Muscle layer of duodenum (tissue), 2 donors: ENCODE measurements at regions not wholly inside any gene's neighbourhood (a gene's known extent, or its start where the extent isn't known, plus 50 kb on each side); places are given as distances from the start of the nearest gene placed in this dataset.

Experiments
- H3K27ac ChIP-seq: one replicate; pipeline ENCODE4 v1.7.0; 2013; ENCODE audit warnings: mild to moderate bottlenecking, low read length
- H3K27me3 ChIP-seq: one replicate; pipeline ENCODE4 v1.7.0; 2013; ENCODE audit warnings: low read depth, mild to moderate bottlenecking, control low read depth, low read length
- H3K36me3 ChIP-seq, 2 donors: one replicate each; pipeline ENCODE4 v1.7.0; 2013; ENCODE audit warnings: low read length in 2 of 2, control low read depth in 1 of 2, mild to moderate bottlenecking in 1 of 2; ENCODE audit not compliant: insufficient read depth in 2 of 2, control insufficient read depth in 1 of 2
- H3K4me1 ChIP-seq, 2 donors: one replicate each; pipeline ENCODE4 v1.7.0; 2013; ENCODE audit warnings: low read length in 2 of 2, mild to moderate bottlenecking in 2 of 2, control low read depth in 1 of 2, moderate library complexity in 1 of 2; ENCODE audit not compliant: insufficient read depth in 2 of 2, control insufficient read depth in 1 of 2
- H3K4me3 ChIP-seq, 2 donors: one replicate each; pipeline ENCODE4 v1.7.0; 2013; ENCODE audit warnings: low read length in 2 of 2, low read depth in 1 of 2, mild to moderate bottlenecking in 1 of 2
- H3K9me3 ChIP-seq, 2 donors: one replicate each; pipeline ENCODE4 v1.7.0; 2013; ENCODE audit warnings: low read length in 2 of 2, control low read depth in 1 of 2, mild to moderate bottlenecking in 1 of 2; ENCODE audit not compliant: control insufficient read depth in 1 of 2
- donor health status: healthy.

DNA sequence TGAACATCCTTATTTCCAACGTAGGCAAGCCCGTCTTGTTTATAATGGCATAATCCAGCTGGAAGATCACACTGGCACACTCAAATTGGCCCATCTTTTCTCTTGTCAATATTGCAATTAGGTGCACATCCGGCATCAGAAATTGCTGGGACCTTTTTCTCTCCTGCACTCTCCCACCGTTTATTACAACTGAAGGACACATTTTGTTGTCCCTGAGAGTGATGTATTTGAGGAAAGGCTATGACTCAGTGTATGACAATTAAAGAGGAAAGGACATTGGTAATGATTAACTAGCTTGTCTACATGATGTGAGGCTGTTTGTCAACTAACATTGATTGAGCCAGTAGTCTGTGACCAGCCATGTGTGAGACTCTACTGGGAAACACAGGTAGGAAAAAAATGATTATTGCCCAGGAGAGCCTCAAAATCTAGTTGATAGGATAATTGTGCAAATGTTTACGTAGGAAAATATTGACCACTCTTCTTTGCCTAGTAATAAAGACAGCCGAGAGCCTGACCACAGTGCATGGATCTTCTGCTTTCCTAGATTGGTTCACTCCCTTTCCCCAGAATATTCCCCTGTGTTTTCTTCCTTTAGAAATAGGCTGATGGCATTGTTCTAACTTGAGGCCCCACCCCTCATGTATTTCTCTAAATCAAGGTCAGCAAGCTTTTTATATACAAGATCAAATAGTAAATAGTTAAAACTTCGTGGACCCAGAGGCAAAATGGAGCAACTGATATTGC is 230.0 kb upstream of the BTBD3 start:
- peak overlapping the region in 1 of 2 donors; percentile 62 for H3K4me3 ChIP-seq
- H3K36me3 ChIP-seq = no peaks in the 10 kb centered on the region
- H3K9me3 ChIP-seq = no peaks in the 10 kb centered on the region
- H3K27ac ChIP-seq = no peak overlapping the region
- H3K4me1 ChIP-seq = no peaks in the 10 kb centered on the region
- no peaks in the 10 kb centered on the region for H3K27me3 ChIP-seq

DNA sequence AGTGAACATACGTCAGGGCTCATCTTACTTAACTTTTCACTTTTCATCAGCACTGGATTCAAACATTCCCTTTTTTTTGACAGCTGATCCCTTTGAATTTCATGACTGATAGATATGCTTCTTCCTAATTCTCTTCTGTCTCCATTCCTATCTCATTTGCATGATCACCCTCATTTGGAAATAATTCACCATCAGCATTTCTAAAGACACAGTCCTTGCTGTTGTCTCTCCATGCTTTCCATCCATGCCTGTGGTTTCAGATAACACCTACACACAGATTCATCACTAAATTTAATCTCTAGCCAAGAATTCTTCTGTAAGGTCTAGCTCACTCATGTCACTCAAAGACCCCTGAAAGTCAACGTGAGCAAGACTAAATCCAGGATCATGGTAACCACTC is 228.4 kb upstream of the BTBD3 start:
- Histone ChIP-seq H3K27ac (no peak overlapping the region), H3K4me3 (no peak overlapping the region), H3K36me3 (no peaks in the 10 kb centered on the region), H3K4me1 (no peaks in the 10 kb centered on the region), H3K27me3 (no peaks in the 10 kb centered on the region), H3K9me3 (no peaks in the 10 kb centered on the region)

DNA sequence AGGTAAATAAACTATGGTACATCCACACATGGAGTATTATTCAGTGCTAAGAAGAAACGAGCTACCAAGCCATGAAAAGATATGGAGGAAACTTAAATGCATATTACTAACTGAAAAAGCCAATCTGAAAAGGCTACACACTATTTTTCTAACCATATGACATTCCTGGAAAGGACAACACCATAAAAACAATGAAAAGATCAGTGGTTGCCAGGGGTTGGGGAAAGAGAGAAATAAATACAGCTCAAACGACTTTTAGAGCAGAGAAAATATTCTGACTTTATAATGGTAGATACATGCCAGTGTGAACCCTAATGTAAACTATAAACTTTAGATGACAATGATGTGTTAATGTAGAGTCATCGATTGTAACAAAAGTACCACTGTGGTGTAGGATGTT is 225.9 kb upstream of the BTBD3 start:
- Histone ChIP-seq H3K4me1 (no peaks in the 10 kb centered on the region), H3K36me3 (no peaks in the 10 kb centered on the region), H3K4me3 (no peak overlapping the region), H3K27ac (no peak overlapping the region), H3K27me3 (no peaks in the 10 kb centered on the region), H3K9me3 (no peaks in the 10 kb centered on the region)

DNA sequence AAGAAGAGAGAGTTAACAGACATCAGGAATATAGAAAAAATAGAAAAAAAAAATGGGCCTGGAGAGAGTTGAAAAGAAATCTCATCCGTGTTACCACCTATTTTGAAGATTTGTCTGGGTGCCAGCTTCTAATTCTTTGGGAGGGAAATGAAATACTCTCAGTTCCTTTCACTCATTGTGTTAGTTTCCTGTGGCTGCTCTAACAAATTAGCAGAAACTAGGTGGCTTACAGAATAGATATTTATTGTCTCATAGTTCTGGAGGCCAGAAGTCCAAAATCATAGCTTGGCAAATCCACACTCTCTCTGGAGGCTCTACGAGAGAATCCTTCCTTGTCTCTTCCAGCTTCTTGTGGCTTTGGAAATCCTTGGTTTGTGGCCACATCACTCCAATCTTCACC is 225.1 kb upstream of the BTBD3 start:
- H3K4me3 ChIP-seq = no peak overlapping the region
- H3K4me1 ChIP-seq = no peaks in the 10 kb centered on the region
- H3K9me3 ChIP-seq = peaks cover 0 to 4% of the 10 kb centered on the region in 2 donors
- no peaks in the 10 kb centered on the region for H3K27me3 ChIP-seq
- no peak overlapping the region for H3K27ac ChIP-seq
- no peaks in the 10 kb centered on the region for H3K36me3 ChIP-seq

DNA sequence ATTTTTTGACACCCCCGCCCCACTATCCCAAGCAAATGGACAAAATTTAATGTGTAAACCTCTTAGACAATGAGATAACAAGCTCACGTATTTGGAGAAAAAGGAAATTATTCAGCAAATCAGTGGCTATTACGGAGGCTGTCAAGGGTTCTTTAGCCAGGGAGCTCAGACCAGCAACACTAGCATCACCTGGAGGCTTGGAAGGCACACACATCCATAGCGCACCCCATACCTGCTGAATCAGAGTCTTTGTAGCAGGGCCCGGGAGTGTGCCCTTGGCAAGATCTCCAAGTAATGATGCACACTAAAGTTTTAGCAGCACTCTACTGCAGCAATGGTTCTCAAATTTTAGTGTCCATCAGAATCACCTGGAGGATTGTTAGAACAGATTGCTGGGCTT is 223.2 kb upstream of the BTBD3 start:
- peaks cover 0 to 5% of the 10 kb centered on the region in 2 donors for H3K9me3 ChIP-seq
- H3K27ac ChIP-seq = no peak overlapping the region
- H3K4me3 ChIP-seq = no peak overlapping the region
- H3K27me3 ChIP-seq = no peaks in the 10 kb centered on the region
- H3K4me1 ChIP-seq = no peaks in the 10 kb centered on the region
- no peaks in the 10 kb centered on the region for H3K36me3 ChIP-seq

DNA sequence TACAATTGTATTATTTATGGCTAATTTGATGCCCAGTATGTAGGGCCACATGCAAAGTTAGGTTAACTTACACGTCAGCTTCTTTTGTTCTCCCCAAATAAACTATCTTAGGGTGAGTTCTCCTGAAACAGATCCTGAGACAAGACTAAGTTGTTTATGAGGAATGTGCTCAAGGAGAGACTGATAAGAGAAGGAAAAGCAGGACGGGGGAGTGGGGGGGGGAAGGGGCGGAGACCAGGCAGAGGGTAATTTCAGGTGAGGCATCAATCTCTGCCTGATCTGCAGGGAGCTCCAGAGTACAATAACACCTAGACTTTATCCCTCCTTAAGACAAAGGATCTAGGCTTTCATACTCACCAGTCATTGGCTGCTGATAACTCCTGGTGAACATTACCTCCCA is 220.6 kb upstream of the BTBD3 start:
- no peaks in the 10 kb centered on the region for H3K27me3 ChIP-seq
- H3K36me3 ChIP-seq = no peaks in the 10 kb centered on the region
- no peaks in the 10 kb centered on the region for H3K4me1 ChIP-seq
- H3K4me3 ChIP-seq = no peak overlapping the region
- H3K27ac ChIP-seq = no peak overlapping the region
- H3K9me3 ChIP-seq = peaks cover 0 to 5% of the 10 kb centered on the region in 2 donors

DNA sequence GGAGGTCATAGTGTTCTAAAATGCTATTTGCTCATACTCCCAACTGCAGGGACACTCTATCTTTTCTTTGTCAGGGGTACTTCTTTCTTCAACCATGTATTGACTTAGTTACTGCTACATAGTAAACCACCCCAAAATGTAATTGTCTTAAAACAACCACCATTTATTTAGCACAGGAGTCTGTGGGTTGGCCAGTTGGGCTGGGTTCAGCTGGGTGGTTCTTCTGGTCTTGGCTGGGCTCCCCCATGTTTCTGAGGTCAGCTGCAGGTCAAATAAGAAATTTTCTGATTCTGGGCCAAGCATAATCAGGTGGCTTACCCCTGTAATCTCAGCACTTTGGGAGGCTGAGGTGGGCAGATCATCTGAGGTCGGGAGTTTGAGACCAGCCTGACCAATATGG is 220.0 kb upstream of the BTBD3 start:
- no peak overlapping the region for H3K27ac ChIP-seq
- no peaks in the 10 kb centered on the region for H3K4me1 ChIP-seq

DNA sequence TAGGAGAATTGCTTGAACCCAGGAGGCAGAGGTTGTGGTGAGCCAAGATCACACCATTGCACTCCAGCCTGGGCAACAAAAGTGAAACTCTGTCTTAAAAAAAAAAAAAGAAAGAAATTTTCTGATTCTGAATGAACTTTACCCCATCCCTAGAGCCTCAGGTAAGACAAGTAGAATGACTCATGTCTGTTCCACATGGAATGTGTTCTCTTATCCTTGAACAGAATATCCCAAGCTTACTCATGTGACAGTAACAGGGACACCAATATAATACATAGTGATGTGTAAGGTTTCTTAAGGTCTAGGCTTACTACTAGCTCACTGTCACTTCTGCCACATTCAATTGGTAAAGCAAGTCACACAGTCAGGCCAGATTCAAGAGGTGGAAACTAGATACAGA is 219.6 kb upstream of the BTBD3 start:
- Histone ChIP-seq H3K27me3 (no peaks in the 10 kb centered on the region), H3K9me3 (peaks cover 0 to 5% of the 10 kb centered on the region in 2 donors), H3K4me1 (no peaks in the 10 kb centered on the region), H3K36me3 (no peaks in the 10 kb centered on the region), H3K27ac (no peak overlapping the region), H3K4me3 (no peak overlapping the region)

More for the DNA sequence above, 220.0 kb upstream of the BTBD3 start:
- Histone ChIP-seq H3K36me3 (no peaks in the 10 kb centered on the region), H3K27me3 (no peaks in the 10 kb centered on the region), H3K9me3 (peaks cover 0 to 5% of the 10 kb centered on the region in 2 donors), H3K4me3 (no peak overlapping the region)

DNA sequence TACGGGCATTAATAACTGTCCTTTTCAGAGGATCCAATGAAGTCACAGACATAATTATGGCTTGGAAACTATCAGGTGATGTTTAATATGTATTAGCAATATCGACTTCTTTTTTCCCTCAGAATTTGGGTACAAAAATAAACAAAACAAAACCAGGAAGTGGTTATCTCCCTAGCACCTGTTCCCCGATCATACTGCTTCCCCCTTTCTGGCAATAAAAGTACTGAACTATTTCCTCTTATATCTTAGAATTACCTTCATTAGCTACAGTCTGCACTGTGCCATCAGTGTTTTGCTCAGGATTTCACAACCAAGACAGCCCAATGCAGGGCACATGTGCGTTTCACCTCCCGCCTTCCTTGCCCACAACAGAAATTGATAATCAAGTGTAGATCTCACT is 216.9 kb upstream of the BTBD3 start:
- no peak overlapping the region for H3K4me3 ChIP-seq
- no peak overlapping the region for H3K27ac ChIP-seq
- no peaks in the 10 kb centered on the region for H3K4me1 ChIP-seq

DNA sequence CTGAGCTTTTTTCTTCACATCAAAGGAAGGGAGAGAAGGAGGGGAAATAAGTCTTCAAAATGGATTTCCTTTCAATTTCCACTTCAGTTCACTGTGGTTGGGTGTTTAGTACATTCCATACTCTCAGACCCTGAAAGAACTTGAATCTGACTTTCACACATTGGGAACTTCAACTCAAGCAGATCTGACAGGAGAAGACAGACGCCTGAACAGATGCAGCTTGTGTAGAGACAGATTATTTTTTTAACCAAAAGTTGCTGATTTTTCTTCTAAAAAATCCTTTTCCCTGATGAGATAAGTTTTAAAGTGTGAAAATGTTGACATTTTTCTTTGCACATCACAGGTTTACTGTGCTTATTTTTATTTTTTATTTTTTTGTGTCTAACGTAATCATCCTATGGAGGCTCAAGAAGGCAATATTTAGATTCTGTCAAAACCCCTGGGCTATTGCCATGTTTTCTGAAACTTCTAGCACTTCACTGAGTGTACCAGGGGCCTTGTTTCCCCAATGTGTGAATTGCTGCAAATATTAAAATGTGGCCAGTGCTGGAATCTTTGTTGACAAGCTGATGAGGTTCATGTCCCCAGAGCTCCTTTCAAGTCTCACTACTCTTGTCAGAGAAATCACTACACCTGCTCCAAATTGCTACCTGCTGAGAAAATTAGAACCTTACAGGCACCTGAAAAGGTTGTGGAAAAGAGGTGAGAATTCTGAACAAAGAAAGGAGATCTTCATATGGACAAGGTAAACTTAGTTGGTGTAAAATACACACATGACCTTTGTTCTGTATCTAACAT is 214.8 kb upstream of the BTBD3 start:
- Histone ChIP-seq H3K4me1 (no peaks in the 10 kb centered on the region), H3K27me3 (no peaks in the 10 kb centered on the region)

More for the DNA sequence above, 216.9 kb upstream of the BTBD3 start:
- H3K9me3 ChIP-seq = peaks cover 0 to 5% of the 10 kb centered on the region in 2 donors
- H3K27me3 ChIP-seq = no peaks in the 10 kb centered on the region
- no peaks in the 10 kb centered on the region for H3K36me3 ChIP-seq

DNA sequence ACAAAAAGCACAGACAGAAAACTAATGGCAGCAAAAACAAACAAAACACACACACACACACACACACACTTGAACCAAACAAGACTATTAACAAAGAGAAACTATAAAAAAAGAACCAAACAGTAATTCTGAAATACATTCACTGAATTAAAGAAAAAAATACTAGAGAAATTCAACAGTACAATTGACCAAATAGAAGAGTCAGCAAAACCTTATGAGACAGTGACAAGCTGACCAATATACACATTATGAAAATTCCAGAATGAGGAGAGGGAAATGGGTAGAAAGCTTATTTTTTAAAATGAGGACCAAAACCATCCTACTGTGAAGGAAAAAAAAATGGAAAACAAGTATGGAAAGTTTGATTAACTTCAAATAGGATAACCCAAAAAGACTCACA is 212.2 kb upstream of the BTBD3 start:
- Histone ChIP-seq H3K4me1 (no peaks in the 10 kb centered on the region), H3K27ac (no peak overlapping the region), H3K4me3 (no peak overlapping the region), H3K36me3 (no peaks in the 10 kb centered on the region), H3K27me3 (no peaks in the 10 kb centered on the region), H3K9me3 (no peaks in the 10 kb centered on the region)

More for the DNA sequence above, 214.8 kb upstream of the BTBD3 start:
- Histone ChIP-seq H3K9me3 (no peaks in the 10 kb centered on the region), H3K4me3 (no peak overlapping the region), H3K36me3 (no peaks in the 10 kb centered on the region), H3K27ac (no peak overlapping the region)
